Lower lobe of right lung (tissue), 2 donors: ENCODE measurements at regions not wholly inside any gene's neighbourhood (a gene's known extent, or its start where the extent isn't known, plus 50 kb on each side); places are given as distances from the start of the nearest gene placed in this dataset.

Experiments
- ATAC-seq, 2 donors: fragments of 200-7000 bp; cut with Tn5 transposase; one replicate each; pipeline ENCODE4 v1.9.1; 2020 to 2022; ENCODE audit warnings: mild to moderate bottlenecking in 2 of 2, moderate library complexity in 2 of 2
- DNase-seq: peaks from one replicate; pipeline ENCODE4 v3.0.0-alpha.2; 2020
- H3K27ac ChIP-seq: fragments of 200-600 bp; one replicate; pipeline ENCODE4 v1.8.0; 2022
- H3K27me3 ChIP-seq: fragments of 200-600 bp; one replicate; pipeline ENCODE4 v1.8.0; 2022; ENCODE audit warnings: low read depth
- H3K36me3 ChIP-seq: fragments of 200-600 bp; one replicate; pipeline ENCODE4 v1.8.0; 2022; ENCODE audit warnings: mild to moderate bottlenecking
- H3K4me1 ChIP-seq: fragments of 200-600 bp; one replicate; pipeline ENCODE4 v1.8.0; 2022
- H3K4me3 ChIP-seq: fragments of 200-600 bp; one replicate; pipeline ENCODE4 v1.8.0; 2022; ENCODE audit warnings: mild to moderate bottlenecking
- H3K9me3 ChIP-seq: fragments of 200-600 bp; one replicate; pipeline ENCODE4 v1.8.0; 2022
- CTCF ChIP-seq: fragments of 200-600 bp; IDR thresholded peaks from one replicate; pipeline ENCODE4 v1.8.0; 2022; ENCODE audit warnings: antibody characterized with exemption, mild to moderate bottlenecking
- intact Hi-C: fragments of 100-400 bp; cut with DNase I; formaldehyde crosslinking; loops from one replicate; pipeline ENCODE4 v1.11.0; 2022
- donor health status: DM: no; HTN: yes; CAD: no; lungs with severe emphysema.

GRCh38 chr11:69974528-69974927 lies 103.6 kb upstream of the ANO1 start:
- ATAC-seq (no peak), DNase-seq (no peak)
- H3K27ac ChIP-seq: no peak overlapping the region
- intact Hi-C loops: no loop called here
- peaks cover 5% of the 10 kb centered on the region for H3K4me1 ChIP-seq
- H3K4me3 ChIP-seq: no peak overlapping the region
- no peaks in the 10 kb centered on the region for H3K36me3 ChIP-seq
- TF ChIP-seq CTCF: no peak
- peaks cover 6% of the 10 kb centered on the region for H3K27me3 ChIP-seq
- H3K9me3 ChIP-seq: no peaks in the 10 kb centered on the region

GRCh38 chr11:69975822-69976221 lies 102.3 kb upstream of the ANO1 start:
- DNase-seq: no peak
- H3K4me3 ChIP-seq: no peak overlapping the region
- no peaks in the 10 kb centered on the region for H3K4me1 ChIP-seq
- ATAC-seq: no peak
- intact Hi-C loops: no loop called here
- no peak overlapping the region for H3K27ac ChIP-seq
- H3K9me3 ChIP-seq: no peaks in the 10 kb centered on the region
- H3K36me3 ChIP-seq: no peaks in the 10 kb centered on the region
- H3K27me3 ChIP-seq: peaks cover 6% of the 10 kb centered on the region
- no peak for TF ChIP-seq CTCF

DNA sequence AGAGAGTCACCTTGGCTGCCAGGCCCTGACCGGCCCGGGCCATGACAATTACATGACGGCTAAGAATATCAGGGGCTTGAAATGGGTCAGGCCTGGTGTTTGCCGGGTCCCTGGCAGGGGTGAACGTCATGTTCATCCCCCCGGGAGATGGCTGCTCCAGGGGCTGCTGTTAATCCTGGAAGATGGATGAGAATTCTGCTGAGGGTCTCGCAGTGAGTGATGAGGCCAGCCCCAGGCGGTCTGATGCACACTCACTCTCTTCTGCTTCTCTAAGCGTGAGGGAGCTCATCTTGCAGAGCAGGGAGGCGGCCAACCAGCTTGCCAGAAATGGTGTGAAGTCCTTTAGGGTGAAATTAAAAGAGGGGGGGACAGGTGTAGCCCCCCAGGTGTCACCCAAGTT lies 101.3 kb upstream of the ANO1 start:
- Histone ChIP-seq H3K27me3 (peaks cover 8% of the 10 kb centered on the region), H3K36me3 (no peaks in the 10 kb centered on the region), H3K4me1 (peaks cover 8% of the 10 kb centered on the region), H3K4me3 (no peak overlapping the region), H3K9me3 (no peaks in the 10 kb centered on the region), H3K27ac (no peak overlapping the region)
- no peak for TF ChIP-seq CTCF
- intact Hi-C loops: no loop called here
- DNase-seq: no peak
- no peak for ATAC-seq

GRCh38 chr11:69977951-69978350 lies 100.2 kb upstream of the ANO1 start:
- no peak overlapping the region for H3K27ac ChIP-seq
- peaks cover 18% of the 10 kb centered on the region for H3K27me3 ChIP-seq
- H3K9me3 ChIP-seq: no peaks in the 10 kb centered on the region
- H3K36me3 ChIP-seq: no peaks in the 10 kb centered on the region
- H3K4me1 ChIP-seq: peaks cover 8% of the 10 kb centered on the region
- no peak overlapping the region for H3K4me3 ChIP-seq
- TF ChIP-seq CTCF: no peak
- intact Hi-C loops: no loop called here
- DNase-seq: no peak
- no peak for ATAC-seq

DNA sequence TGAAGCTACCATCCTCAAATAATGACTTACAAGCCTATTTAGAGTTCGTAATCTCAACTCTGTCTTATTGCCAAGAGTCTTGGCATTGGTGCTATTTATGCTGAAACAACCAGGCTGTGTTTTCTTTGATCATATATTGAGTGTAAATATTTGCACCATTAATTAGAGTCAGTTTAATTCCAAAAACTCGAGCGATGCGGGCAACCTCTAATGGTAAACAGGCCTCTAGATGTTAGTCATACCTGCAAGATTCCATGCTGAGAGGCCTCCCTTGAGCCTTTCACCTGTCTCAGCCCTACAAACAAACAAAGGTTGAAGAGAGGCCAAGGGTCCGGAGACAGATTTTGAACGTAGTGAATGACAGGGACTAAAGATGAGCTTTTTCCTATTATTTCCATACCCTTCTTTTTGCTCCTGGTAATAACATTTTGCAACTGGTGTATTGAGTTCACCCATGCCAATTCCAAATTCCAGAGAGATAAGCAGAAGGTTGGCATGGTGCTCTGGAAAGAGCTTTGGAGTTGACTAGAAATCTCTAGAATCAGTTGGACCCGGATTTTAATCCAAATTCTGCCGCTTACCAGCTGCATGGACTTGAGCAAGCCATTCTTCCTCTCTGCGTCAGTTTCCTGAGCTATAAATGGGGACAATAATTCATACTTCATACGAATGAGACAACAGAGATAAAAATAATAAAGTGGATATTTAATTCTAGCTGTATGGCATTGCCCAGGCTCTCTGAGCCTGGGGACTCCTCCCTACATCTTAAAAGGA lies 99.1 kb upstream of the ANO1 start:
- Histone ChIP-seq H3K36me3 (no peaks in the 10 kb centered on the region), H3K4me1 (peaks cover 8% of the 10 kb centered on the region), H3K27me3 (peaks cover 28% of the 10 kb centered on the region), H3K27ac (peak overlapping the region; percentile 18), H3K9me3 (no peaks in the 10 kb centered on the region), H3K4me3 (no peak overlapping the region)
- TF ChIP-seq CTCF: no peak
- DNase-seq (no peak), ATAC-seq (no peak)
- intact Hi-C loops: no loop called here
